T-helper 1 cell (primary cell): ENCODE measurements at regions not wholly inside any gene's neighbourhood (a gene's known extent, or its start where the extent isn't known, plus 50 kb on each side); places are given as distances from the start of the nearest gene placed in this dataset.

Experiments used
- DNase-seq, 5 donors: peaks; one replicate each; pipeline ENCODE4 v3.0.0-alpha.2; 2012 to 2020

- DNase-seq = no peak
These were observed 223.9 kb upstream of the PPP2R2D start for GRCh38 chr10:131676800-131677421.

- DNase-seq = no peak
These were observed 223.1 kb upstream of the PPP2R2D start for GRCh38 chr10:131677671-131678070.

GRCh38 chr10:131678171-131678570 is 222.6 kb upstream of the PPP2R2D start:
- no peak for DNase-seq

- no peak for DNase-seq
These were observed 222.2 kb upstream of the PPP2R2D start for GRCh38 chr10:131678613-131679012.

GRCh38 chr10:131679926-131680325 is 220.9 kb upstream of the PPP2R2D start:
- no peak for DNase-seq

GRCh38 chr10:131681122-131681521 is 219.7 kb upstream of the PPP2R2D start:
- no peak for DNase-seq

- DNase-seq = no peak
These were observed 219.2 kb upstream of the PPP2R2D start for GRCh38 chr10:131681656-131682055.

GRCh38 chr10:131682271-131682962 is 218.4 kb upstream of the PPP2R2D start:
- DNase-seq = no peak

GRCh38 chr10:131683281-131683861 is 217.4 kb upstream of the PPP2R2D start:
- no peak for DNase-seq

- no peak for DNase-seq
These were observed 216.9 kb upstream of the PPP2R2D start for GRCh38 chr10:131683941-131684340.

GRCh38 chr10:131685007-131685406 is 215.8 kb upstream of the PPP2R2D start:
- no peak for DNase-seq

GRCh38 chr10:131685576-131685975 is 215.2 kb upstream of the PPP2R2D start:
- no peak for DNase-seq

- DNase-seq = no peak
These were observed 213.9 kb upstream of the PPP2R2D start for GRCh38 chr10:131686781-131687420.

- DNase-seq = no peak
These were observed 212.5 kb upstream of the PPP2R2D start for GRCh38 chr10:131688304-131688703.

- DNase-seq = no peak
These were observed 211.8 kb upstream of the PPP2R2D start for GRCh38 chr10:131689016-131689415.

- no peak for DNase-seq
These were observed 211.3 kb upstream of the PPP2R2D start for GRCh38 chr10:131689486-131689885.

GRCh38 chr10:131689954-131690757 is 210.7 kb upstream of the PPP2R2D start:
- DNase-seq = no peak

- DNase-seq = no peak
These were observed 210.0 kb upstream of the PPP2R2D start for GRCh38 chr10:131690805-131691239.

- no peak for DNase-seq
These were observed 209.2 kb upstream of the PPP2R2D start for GRCh38 chr10:131691481-131692090.

GRCh38 chr10:131692176-131692575 is 208.6 kb upstream of the PPP2R2D start:
- no peak for DNase-seq

- no peak for DNase-seq
These were observed 208.0 kb upstream of the PPP2R2D start for GRCh38 chr10:131692686-131693334.

- DNase-seq = no peak
These were observed 207.0 kb upstream of the PPP2R2D start for GRCh38 chr10:131693766-131694165.
